Activated B cell treated with CpG ODN at 0.5 μM for 24 hours (primary cell): ENCODE measurements at regions not wholly inside any gene's neighbourhood (a gene's known extent, or its start where the extent isn't known, plus 50 kb on each side); places are given as distances from the start of the nearest gene placed in this dataset.

Experiments used
- ATAC-seq: fragments of 200-7000 bp; cut with Tn5 transposase; one replicate; pipeline ENCODE4 v1.10.0; 2021; ENCODE audit warnings: low read depth, mild to moderate bottlenecking, moderate library complexity
- CTCF ChIA-PET: fragments of 350-600 bp; sonication (Branson Sonifier 250); formaldehyde crosslinking; loops from one replicate; lab custom pipeline; 2021; ENCODE audit warnings: antibody characterized with exemption; lab: Charles Lee
- POLR2A ChIA-PET: fragments of 350-600 bp; sonication (Branson Sonifier 250); formaldehyde crosslinking; loops from one replicate; lab custom pipeline; 2021; ENCODE audit warnings: antibody characterized with exemption; lab: Charles Lee
- DNase-seq: peaks from one replicate; pipeline ENCODE4 v3.0.0; 2022
- H3K27ac Mint-ChIP-seq: one replicate; pipeline ENCODE4 v1.8.0; 2020; ENCODE audit warnings: mixed read lengths
- H3K27me3 Mint-ChIP-seq: one replicate; pipeline ENCODE4 v1.8.0; 2021; ENCODE audit warnings: mixed read lengths
- H3K36me3 Mint-ChIP-seq: one replicate; pipeline ENCODE4 v1.8.0; 2021; ENCODE audit warnings: low read depth, mixed read lengths
- H3K4me1 Mint-ChIP-seq: one replicate; pipeline ENCODE4 v1.8.0; 2021; ENCODE audit warnings: mixed read lengths
- H3K4me3 Mint-ChIP-seq: one replicate; pipeline ENCODE4 v1.8.0; 2020; ENCODE audit warnings: mild to moderate bottlenecking, mixed read lengths
- H3K9me3 Mint-ChIP-seq: one replicate; pipeline ENCODE4 v1.8.0; 2020; ENCODE audit warnings: mixed read lengths
- intact Hi-C: fragments of 100-400 bp; cut with micrococcal nuclease; formaldehyde crosslinking; loops from one replicate; pipeline ENCODE4 v1.15.1; 2024
- TF ChIP-seq, protein P1 (sequence below): fragments of 200-600 bp; IDR thresholded peaks from one replicate; pipeline ENCODE4 v1.8.0; 2022; ENCODE audit warnings: antibody characterized with exemption, mild to moderate bottlenecking

DNA sequence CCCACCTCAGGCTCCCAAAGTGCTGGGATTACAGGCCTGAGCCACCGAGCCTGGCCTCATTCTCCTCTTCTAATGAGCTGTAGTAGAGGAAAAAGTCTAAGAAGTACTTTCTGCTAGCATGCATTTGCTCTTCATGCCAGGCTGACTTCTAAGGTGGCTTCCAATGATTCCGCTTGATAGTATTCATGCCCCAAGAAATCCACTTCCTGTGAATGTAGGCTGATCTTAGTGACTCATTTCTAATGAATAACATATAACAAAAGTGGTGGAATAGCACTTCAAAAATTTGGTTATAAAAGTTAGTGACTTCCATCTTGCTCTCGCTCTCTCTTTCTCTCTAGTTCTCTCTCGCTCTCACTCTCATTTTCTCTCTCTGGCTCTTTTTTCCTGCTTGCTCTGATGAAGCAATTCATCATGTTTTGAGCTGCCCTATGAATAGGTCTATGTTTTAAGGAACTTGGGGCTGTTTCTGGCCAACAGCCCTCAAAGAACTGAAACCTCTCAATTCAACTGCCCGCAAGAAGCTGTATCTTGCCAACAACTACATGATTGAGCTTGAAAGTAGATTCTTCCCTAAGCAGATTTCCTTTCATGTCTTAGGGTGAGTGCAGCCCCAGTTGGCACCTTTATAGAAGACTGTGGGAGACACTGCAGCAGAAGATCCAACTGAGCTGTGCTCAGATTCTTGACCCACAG is 282.9 kb downstream of the RMST start:
- Mint-ChIP-seq H3K9me3 (peaks cover 2% of the 10 kb centered on the region), H3K4me3 (no peak overlapping the region), H3K4me1 (no peaks in the 10 kb centered on the region), H3K27me3 (no peaks in the 10 kb centered on the region), H3K36me3 (no peaks in the 10 kb centered on the region), H3K27ac (no peak overlapping the region)
- intact Hi-C loops: no loop called here
- ATAC-seq (no peak), DNase-seq (no peak)
- POLR2A ChIA-PET: no interaction called here
- TF ChIP-seq, protein P1, sequence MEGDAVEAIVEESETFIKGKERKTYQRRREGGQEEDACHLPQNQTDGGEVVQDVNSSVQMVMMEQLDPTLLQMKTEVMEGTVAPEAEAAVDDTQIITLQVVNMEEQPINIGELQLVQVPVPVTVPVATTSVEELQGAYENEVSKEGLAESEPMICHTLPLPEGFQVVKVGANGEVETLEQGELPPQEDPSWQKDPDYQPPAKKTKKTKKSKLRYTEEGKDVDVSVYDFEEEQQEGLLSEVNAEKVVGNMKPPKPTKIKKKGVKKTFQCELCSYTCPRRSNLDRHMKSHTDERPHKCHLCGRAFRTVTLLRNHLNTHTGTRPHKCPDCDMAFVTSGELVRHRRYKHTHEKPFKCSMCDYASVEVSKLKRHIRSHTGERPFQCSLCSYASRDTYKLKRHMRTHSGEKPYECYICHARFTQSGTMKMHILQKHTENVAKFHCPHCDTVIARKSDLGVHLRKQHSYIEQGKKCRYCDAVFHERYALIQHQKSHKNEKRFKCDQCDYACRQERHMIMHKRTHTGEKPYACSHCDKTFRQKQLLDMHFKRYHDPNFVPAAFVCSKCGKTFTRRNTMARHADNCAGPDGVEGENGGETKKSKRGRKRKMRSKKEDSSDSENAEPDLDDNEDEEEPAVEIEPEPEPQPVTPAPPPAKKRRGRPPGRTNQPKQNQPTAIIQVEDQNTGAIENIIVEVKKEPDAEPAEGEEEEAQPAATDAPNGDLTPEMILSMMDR: no peak
- CTCF ChIA-PET: no interaction called here

DNA sequence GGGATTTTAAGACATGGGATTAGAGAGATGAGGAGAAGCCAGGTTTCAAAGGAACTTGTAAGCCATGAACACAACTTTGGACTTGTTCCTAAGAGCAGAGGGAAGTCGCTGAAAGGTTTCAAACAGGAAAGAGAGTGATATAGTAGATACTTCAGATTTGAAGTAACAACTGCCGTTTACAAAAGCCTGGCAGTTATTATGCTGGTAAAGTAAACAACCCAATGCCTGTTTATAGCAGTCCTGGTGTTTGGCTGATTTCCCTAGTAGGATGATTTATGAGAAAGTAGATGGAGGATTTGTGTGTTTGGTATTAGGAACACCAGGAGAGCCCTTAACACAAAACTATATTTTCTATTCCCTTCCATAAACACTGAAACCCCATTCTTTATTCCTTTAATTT is 285.7 kb downstream of the RMST start:
- no peak overlapping the region for H3K4me3 Mint-ChIP-seq
- H3K9me3 Mint-ChIP-seq: peaks cover 1% of the 10 kb centered on the region
- no peaks in the 10 kb centered on the region for H3K27me3 Mint-ChIP-seq
- no peaks in the 10 kb centered on the region for H3K4me1 Mint-ChIP-seq
- ChIA-PET POLR2A (no interaction called here), CTCF (no interaction called here)
- intact Hi-C loops: no loop called here
- H3K27ac Mint-ChIP-seq: no peak overlapping the region
- no peak for DNase-seq
- no peaks in the 10 kb centered on the region for H3K36me3 Mint-ChIP-seq
- TF ChIP-seq, protein P1: no peak
- no peak for ATAC-seq

DNA sequence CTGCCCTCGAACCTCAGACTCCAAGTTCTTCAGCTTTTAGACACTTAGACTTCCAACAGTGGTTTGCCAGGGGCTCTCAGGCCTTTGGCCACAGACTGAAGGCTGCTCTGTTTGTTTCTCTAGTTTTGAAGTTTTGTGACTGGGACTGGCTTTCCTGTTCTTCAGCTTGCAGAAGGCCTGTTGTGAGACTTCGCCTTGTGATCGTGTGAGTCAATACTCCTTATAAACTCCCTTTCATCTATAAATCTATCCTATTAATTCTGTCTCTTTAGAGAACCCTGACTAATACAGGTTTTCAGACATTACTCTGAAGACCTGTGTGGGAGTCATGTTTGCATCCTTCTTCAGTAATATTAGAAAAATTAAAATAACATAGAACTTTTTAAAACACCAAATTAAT is 289.1 kb downstream of the RMST start:
- TF ChIP-seq, protein P1: no peak
- POLR2A ChIA-PET: no interaction called here
- Mint-ChIP-seq H3K4me3 (no peak overlapping the region), H3K9me3 (no peaks in the 10 kb centered on the region), H3K36me3 (no peaks in the 10 kb centered on the region), H3K4me1 (no peaks in the 10 kb centered on the region), H3K27ac (no peak overlapping the region), H3K27me3 (no peaks in the 10 kb centered on the region)
- CTCF ChIA-PET: no interaction called here
- ATAC-seq (no peak), DNase-seq (no peak)
- intact Hi-C loops: no loop called here

DNA sequence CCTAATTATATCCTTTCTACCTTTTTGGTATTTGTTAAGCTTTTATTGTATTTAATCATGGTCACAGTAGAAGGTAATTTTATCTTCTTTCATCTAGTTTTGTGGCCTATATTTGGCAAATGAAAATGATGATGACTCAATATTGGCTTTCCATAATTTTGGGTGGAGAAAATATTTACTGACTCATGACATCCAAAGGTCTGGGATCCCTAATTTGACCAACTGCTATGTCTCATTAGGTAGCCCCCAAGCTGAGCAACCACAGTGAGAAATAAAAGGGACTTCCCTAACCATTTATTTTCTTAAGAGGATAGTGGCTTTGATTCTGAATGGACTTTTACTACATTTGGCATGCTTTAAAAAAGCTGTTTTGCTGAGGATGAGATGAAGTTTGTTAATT is 289.5 kb downstream of the RMST start:
- Mint-ChIP-seq H3K27ac (no peak overlapping the region), H3K27me3 (no peaks in the 10 kb centered on the region), H3K4me1 (no peaks in the 10 kb centered on the region), H3K4me3 (no peak overlapping the region), H3K36me3 (no peaks in the 10 kb centered on the region), H3K9me3 (no peaks in the 10 kb centered on the region)
- ChIA-PET CTCF (no interaction called here), POLR2A (no interaction called here)
- TF ChIP-seq, protein P1: no peak
- no peak for DNase-seq
- ATAC-seq: no peak
- intact Hi-C loops: no loop called here

DNA sequence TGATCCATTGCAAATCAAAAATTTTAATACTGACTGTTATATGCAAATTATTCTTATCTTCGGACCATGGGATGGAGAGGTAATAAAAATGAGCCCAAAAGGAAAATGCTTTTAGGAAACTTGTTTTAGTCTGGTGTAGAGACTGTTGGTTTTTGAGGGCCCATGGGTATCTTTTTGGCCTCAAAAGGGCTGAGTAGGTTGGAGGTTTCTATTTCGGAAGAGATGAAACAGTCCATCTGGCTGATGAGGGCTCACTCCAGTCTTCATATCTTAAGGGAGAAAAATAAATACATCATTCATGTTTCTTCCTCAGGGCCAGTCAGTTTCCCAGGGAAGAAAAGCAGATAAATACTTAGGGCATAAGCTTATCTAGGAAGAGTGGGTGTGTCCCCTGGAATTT is 290.7 kb downstream of the RMST start:
- H3K27ac Mint-ChIP-seq: no peak overlapping the region
- no peak for ATAC-seq
- no peaks in the 10 kb centered on the region for H3K9me3 Mint-ChIP-seq
- intact Hi-C loops: loop anchor here (1.0 kb wide), 1 partner anchor 33 kb away; no protein-coding TSS in a partner anchor
- ChIA-PET POLR2A (no interaction called here), CTCF (no interaction called here)
- DNase-seq: no peak
- no peaks in the 10 kb centered on the region for H3K36me3 Mint-ChIP-seq
- TF ChIP-seq, protein P1: no peak
- no peaks in the 10 kb centered on the region for H3K27me3 Mint-ChIP-seq
- no peaks in the 10 kb centered on the region for H3K4me1 Mint-ChIP-seq
- no peak overlapping the region for H3K4me3 Mint-ChIP-seq
